ENCODE measurements at regions not wholly inside any gene's neighbourhood (a gene's known extent, or its start where the extent isn't known, plus 50 kb on each side); places are given as distances from the start of the nearest gene placed in this dataset.

GRCh38 chr12:124078800-124079199 is 105.8 kb downstream of the ZNF664 start:
- BruUV-seq (replicated peaks): no TSS peak
- intact Hi-C loops (cut with micrococcal nuclease; ENCODE audit: unreplicated experiment): no loop called here
- POLR2A ChIA-PET: no interaction called here
- Histone ChIP-seq H2AFZ (ENCODE audit: low read length) (no peak overlapping the region), H3K9me3 (ENCODE audit: low read length) (no peaks in the 10 kb centered on the region), H3K4me3 (replicated peaks in 1 of 3; ENCODE audit: insufficient read depth in 1 of 3, low read depth in 2 of 3, low read length in 3 of 3) (no peak overlapping the region), H3K79me2 (ENCODE audit: insufficient read depth, low read length) (no peaks in the 10 kb centered on the region), H4K20me1 (ENCODE audit: insufficient read depth, low read length) (no peaks in the 10 kb centered on the region), H3K9ac (ENCODE audit: insufficient read depth, low read depth, low read length) (no peak overlapping the region), H3K27me3 (ENCODE audit: control insufficient read depth in 1 of 2, insufficient read depth in 2 of 2, low read length in 2 of 2) (peaks cover 1 to 11% of the 10 kb centered on the region in 2 experiments; a peak in 2 of 5 replicates), H3K4me2 (ENCODE audit: low read depth, low read length) (no peak overlapping the region), H3K36me3 (replicated peaks in 1 of 2; ENCODE audit: control insufficient read depth in 1 of 2, insufficient read depth in 2 of 2, low read length in 2 of 2) (no peaks in the 10 kb centered on the region), H3K4me1 (ENCODE audit: insufficient read depth, low read length) (no peaks in the 10 kb centered on the region), H3K27ac (ENCODE audit: extremely low read length, insufficient read depth, low read length) (no peak overlapping the region)
- no peak for TF ChIP-seq PCBP2 (optimal IDR thresholded peaks at IDR 0.05; ENCODE audit: low read depth, low read length, poor library complexity, severe bottlenecking)
- TF ChIP-seq RBAK (CRISPR knock-in tag; IDR thresholded peaks at IDR 0.05): peak; percentile 75; the same call in 1 of the 2 replicates
- no peak for DNase-seq (ENCODE audit: low spot score)
- ATAC-seq: no peak
- in situ Hi-C loops (cut with HindIII; ENCODE audit: extremely low pct_ligation_motif_present, low pct_unique_long_range_greater_than_20kb): no loop called here
- WGBS (ENCODE audit: low lambda C conversion rate): 64% methylated on average over 2 of the region's 4 CpGs
- CTCF ChIA-PET (ENCODE audit: low intra/inter-chr PET ratio, low total read pairs): no interaction called here
- FAIRE-seq: no peak

GRCh38 chr12:124080649-124081048 is 107.6 kb downstream of the ZNF664 start:
- no peaks in the 10 kb centered on the region for H3K4me1 ChIP-seq (ENCODE audit: insufficient read depth, low read length)
- BruUV-seq (replicated peaks): no TSS peak
- no peak for DNase-seq (ENCODE audit: low spot score)
- H3K4me3 ChIP-seq (replicated peaks in 1 of 3; ENCODE audit: insufficient read depth in 1 of 3, low read depth in 2 of 3, low read length in 3 of 3): no peak overlapping the region
- intact Hi-C loops (cut with micrococcal nuclease; ENCODE audit: unreplicated experiment) (no loop called here), in situ Hi-C loops (cut with HindIII; ENCODE audit: extremely low pct_ligation_motif_present, low pct_unique_long_range_greater_than_20kb) (no loop called here)
- no peaks in the 10 kb centered on the region for H3K79me2 ChIP-seq (ENCODE audit: insufficient read depth, low read length)
- no peak overlapping the region for H2AFZ ChIP-seq (ENCODE audit: low read length)
- WGBS (ENCODE audit: low lambda C conversion rate): 53% methylated on average over 4 of the region's 5 CpGs
- FAIRE-seq: no peak
- no peak overlapping the region for H3K4me2 ChIP-seq (ENCODE audit: low read depth, low read length)
- no peaks in the 10 kb centered on the region for H3K9me3 ChIP-seq (ENCODE audit: low read length)
- POLR2A ChIA-PET: no interaction called here
- H3K9ac ChIP-seq (ENCODE audit: insufficient read depth, low read depth, low read length): no peak overlapping the region
- CTCF ChIA-PET (ENCODE audit: low intra/inter-chr PET ratio, low total read pairs): no interaction called here
- H4K20me1 ChIP-seq (ENCODE audit: insufficient read depth, low read length): no peaks in the 10 kb centered on the region
- H3K27me3 ChIP-seq (ENCODE audit: control insufficient read depth in 1 of 2, insufficient read depth in 2 of 2, low read length in 2 of 2): peaks cover 1 to 13% of the 10 kb centered on the region in 2 experiments; a peak in 3 of 5 replicates
- ATAC-seq: no peak
- H3K36me3 ChIP-seq (replicated peaks in 1 of 2; ENCODE audit: control insufficient read depth in 1 of 2, insufficient read depth in 2 of 2, low read length in 2 of 2): no peaks in the 10 kb centered on the region
- H3K27ac ChIP-seq (ENCODE audit: extremely low read length, insufficient read depth, low read length): no peak overlapping the region
- TF ChIP-seq MED1 (CRISPR knock-in tag; IDR thresholded peaks at IDR 0.05): no peak
- no peak for TF ChIP-seq ZNF354B (CRISPR knock-in tag; IDR thresholded peaks at IDR 0.05)
- TF ChIP-seq AKAP8 (CRISPR knock-in tag; IDR thresholded peaks at IDR 0.05): no peak
- no peak for TF ChIP-seq ZNF670 (CRISPR knock-in tag; IDR thresholded peaks at IDR 0.05; ENCODE audit: borderline replicate concordance)
- TF ChIP-seq ZSCAN20 (CRISPR knock-in tag; IDR thresholded peaks at IDR 0.05; ENCODE audit: borderline replicate concordance): no peak
- no peak for TF ChIP-seq SNAPC2 (CRISPR knock-in tag; IDR thresholded peaks at IDR 0.05)
- TF ChIP-seq ATF1 (CRISPR knock-in tag; IDR thresholded peaks at IDR 0.05): no peak
- TF ChIP-seq NBN (conservative IDR thresholded peaks at IDR 0.05): no peak
- TF ChIP-seq ZC3H13 (CRISPR knock-in tag; IDR thresholded peaks at IDR 0.05): no peak
- TF ChIP-seq THRA (CRISPR knock-in tag; IDR thresholded peaks at IDR 0.05; ENCODE audit: borderline replicate concordance): no peak
- no peak for TF ChIP-seq JARID2 (CRISPR knock-in tag; IDR thresholded peaks at IDR 0.05; ENCODE audit: insufficient replicate concordance)
- no peak for TF ChIP-seq FOXK2 (IDR thresholded peaks at IDR 0.05)
- no peak for TF ChIP-seq CSRNP2 (CRISPR knock-in tag; conservative IDR thresholded peaks at IDR 0.05; ENCODE audit: low read depth)
- TF ChIP-seq HNRNPL (IDR thresholded peaks at IDR 0.05; ENCODE audit: low read depth, low read length): no peak
- no peak for TF ChIP-seq YY1 (IDR thresholded peaks at IDR 0.05; ENCODE audit: insufficient read depth, insufficient replicate concordance, low read depth, low read length)
- no peak for TF ChIP-seq NCOA5 (CRISPR knock-in tag; IDR thresholded peaks at IDR 0.05)
